Glutamatergic neuron (in vitro differentiated cells): ENCODE measurements at regions not wholly inside any gene's neighbourhood (a gene's known extent, or its start where the extent isn't known, plus 50 kb on each side); places are given as distances from the start of the nearest gene placed in this dataset.

Source experiments
- DNase-seq: peaks from one replicate; pipeline ENCODE4 v3.0.0; 2022
- H3K27ac Mint-ChIP-seq: one replicate; pipeline ENCODE4 v1.8.0; 2020; ENCODE audit warnings: mild to moderate bottlenecking, mixed read lengths, inconsistent platforms; ENCODE audit not compliant: unreplicated experiment
- H3K27me3 Mint-ChIP-seq: one replicate; pipeline ENCODE4 v1.8.0; 2020; ENCODE audit warnings: mild to moderate bottlenecking, moderate library complexity, mixed read lengths, inconsistent platforms; ENCODE audit not compliant: unreplicated experiment
- H3K36me3 Mint-ChIP-seq: one replicate; pipeline ENCODE4 v1.8.0; 2020; ENCODE audit warnings: mild to moderate bottlenecking, mixed read lengths, inconsistent platforms; ENCODE audit not compliant: unreplicated experiment
- H3K4me1 Mint-ChIP-seq: one replicate; pipeline ENCODE4 v1.8.0; 2020; ENCODE audit warnings: mild to moderate bottlenecking, low read depth, mixed read lengths, inconsistent platforms; ENCODE audit not compliant: unreplicated experiment
- H3K4me3 Mint-ChIP-seq: one replicate; pipeline ENCODE4 v1.8.0; 2020; ENCODE audit warnings: mild to moderate bottlenecking, mixed read lengths, inconsistent platforms; ENCODE audit not compliant: unreplicated experiment
- H3K9me3 Mint-ChIP-seq: one replicate; pipeline ENCODE4 v1.8.0; 2020; ENCODE audit warnings: mild to moderate bottlenecking, moderate library complexity, mixed read lengths, inconsistent platforms; ENCODE audit not compliant: unreplicated experiment
- CTCF ChIP-seq: fragments of 200-600 bp; sonication (generic); IDR thresholded peaks from one replicate; pipeline ENCODE4 v1.5.0; 2021; ENCODE audit not compliant: partially characterized antibody, unreplicated experiment

GRCh38 chr11:134583397-134583990 lies 171.5 kb upstream of the B3GAT1 start:
- no peak for TF ChIP-seq CTCF
- Mint-ChIP-seq H3K36me3 (no peaks in the 10 kb centered on the region), H3K4me1 (peaks cover 18% of the 10 kb centered on the region), H3K27me3 (no peaks in the 10 kb centered on the region), H3K27ac (no peak overlapping the region), H3K9me3 (peaks cover 3% of the 10 kb centered on the region), H3K4me3 (no peak overlapping the region)
- no peak for DNase-seq

- no peak for DNase-seq
- H3K4me3 Mint-ChIP-seq: no peak overlapping the region
- H3K27ac Mint-ChIP-seq: no peak overlapping the region
- peaks cover 3% of the 10 kb centered on the region for H3K9me3 Mint-ChIP-seq
- no peak for TF ChIP-seq CTCF
- no peaks in the 10 kb centered on the region for H3K27me3 Mint-ChIP-seq
- no peaks in the 10 kb centered on the region for H3K36me3 Mint-ChIP-seq
- peaks cover 25% of the 10 kb centered on the region for H3K4me1 Mint-ChIP-seq
These were observed 170.7 kb upstream of the B3GAT1 start for GRCh38 chr11:134582770-134583095.

- no peaks in the 10 kb centered on the region for H3K27me3 Mint-ChIP-seq
- H3K9me3 Mint-ChIP-seq: peaks cover 3% of the 10 kb centered on the region
- no peak for TF ChIP-seq CTCF
- no peak overlapping the region for H3K27ac Mint-ChIP-seq
- H3K4me1 Mint-ChIP-seq: peaks cover 26% of the 10 kb centered on the region
- DNase-seq: no peak
- no peaks in the 10 kb centered on the region for H3K36me3 Mint-ChIP-seq
- no peak overlapping the region for H3K4me3 Mint-ChIP-seq
These were observed 170.1 kb upstream of the B3GAT1 start for GRCh38 chr11:134581966-134582769.

- Mint-ChIP-seq H3K36me3 (no peaks in the 10 kb centered on the region), H3K4me1 (peaks cover 26% of the 10 kb centered on the region), H3K4me3 (no peak overlapping the region), H3K27me3 (no peaks in the 10 kb centered on the region), H3K9me3 (peaks cover 4% of the 10 kb centered on the region), H3K27ac (no peak overlapping the region)
- DNase-seq: no peak
- no peak for TF ChIP-seq CTCF
These were observed 169.1 kb upstream of the B3GAT1 start for GRCh38 chr11:134581121-134581626.

GRCh38 chr11:134580610-134580975 lies 168.6 kb upstream of the B3GAT1 start:
- no peak overlapping the region for H3K4me3 Mint-ChIP-seq
- H3K9me3 Mint-ChIP-seq: peaks cover 6% of the 10 kb centered on the region
- no peaks in the 10 kb centered on the region for H3K36me3 Mint-ChIP-seq
- H3K27me3 Mint-ChIP-seq: no peaks in the 10 kb centered on the region
- H3K27ac Mint-ChIP-seq: no peak overlapping the region
- TF ChIP-seq CTCF: no peak
- H3K4me1 Mint-ChIP-seq: peaks cover 26% of the 10 kb centered on the region
- DNase-seq: no peak
